ENCODE measurements at regions not wholly inside any gene's neighbourhood (a gene's known extent, or its start where the extent isn't known, plus 50 kb on each side); places are given as distances from the start of the nearest gene placed in this dataset.

DNA sequence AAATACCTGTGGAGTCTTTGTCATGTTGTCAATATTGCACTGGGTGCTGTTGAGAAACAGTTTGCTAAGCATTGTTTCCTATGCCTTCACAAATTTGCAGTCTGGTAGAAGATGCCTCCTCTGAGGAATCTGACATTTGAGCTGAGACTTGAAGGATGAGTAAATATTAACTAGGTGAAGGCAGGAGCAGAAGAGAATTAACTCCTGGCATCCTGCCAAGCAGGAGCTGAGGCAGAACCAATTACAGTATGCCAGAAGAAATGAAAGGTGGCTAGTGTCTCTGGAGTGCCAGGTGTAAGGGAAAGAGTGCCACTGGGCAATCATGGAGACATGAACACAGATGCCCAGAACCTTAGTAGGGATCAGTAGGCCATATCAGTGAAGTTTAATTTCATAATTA is 1778.2 kb upstream of the PCDH10 start:
- no peak for DNase-seq (ENCODE audit: low read depth)
- Histone ChIP-seq H3K36me3 (ENCODE audit: control insufficient read depth, insufficient read depth, low read length) (no peaks in the 10 kb centered on the region), H3K4me3 (ENCODE audit: low read depth, low read length) (no peak overlapping the region), H3K27me3 (ENCODE audit: control insufficient read depth, insufficient read depth, low read length) (no peaks in the 10 kb centered on the region)
- CTCF ChIA-PET, result no interaction called here
- TF ChIP-seq, protein P1, sequence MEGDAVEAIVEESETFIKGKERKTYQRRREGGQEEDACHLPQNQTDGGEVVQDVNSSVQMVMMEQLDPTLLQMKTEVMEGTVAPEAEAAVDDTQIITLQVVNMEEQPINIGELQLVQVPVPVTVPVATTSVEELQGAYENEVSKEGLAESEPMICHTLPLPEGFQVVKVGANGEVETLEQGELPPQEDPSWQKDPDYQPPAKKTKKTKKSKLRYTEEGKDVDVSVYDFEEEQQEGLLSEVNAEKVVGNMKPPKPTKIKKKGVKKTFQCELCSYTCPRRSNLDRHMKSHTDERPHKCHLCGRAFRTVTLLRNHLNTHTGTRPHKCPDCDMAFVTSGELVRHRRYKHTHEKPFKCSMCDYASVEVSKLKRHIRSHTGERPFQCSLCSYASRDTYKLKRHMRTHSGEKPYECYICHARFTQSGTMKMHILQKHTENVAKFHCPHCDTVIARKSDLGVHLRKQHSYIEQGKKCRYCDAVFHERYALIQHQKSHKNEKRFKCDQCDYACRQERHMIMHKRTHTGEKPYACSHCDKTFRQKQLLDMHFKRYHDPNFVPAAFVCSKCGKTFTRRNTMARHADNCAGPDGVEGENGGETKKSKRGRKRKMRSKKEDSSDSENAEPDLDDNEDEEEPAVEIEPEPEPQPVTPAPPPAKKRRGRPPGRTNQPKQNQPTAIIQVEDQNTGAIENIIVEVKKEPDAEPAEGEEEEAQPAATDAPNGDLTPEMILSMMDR (IDR thresholded peaks at IDR 0.05; ENCODE audit: insufficient read depth, low read depth, low read length), result no peak
- POLR2A ChIA-PET, result no interaction called here

DNA sequence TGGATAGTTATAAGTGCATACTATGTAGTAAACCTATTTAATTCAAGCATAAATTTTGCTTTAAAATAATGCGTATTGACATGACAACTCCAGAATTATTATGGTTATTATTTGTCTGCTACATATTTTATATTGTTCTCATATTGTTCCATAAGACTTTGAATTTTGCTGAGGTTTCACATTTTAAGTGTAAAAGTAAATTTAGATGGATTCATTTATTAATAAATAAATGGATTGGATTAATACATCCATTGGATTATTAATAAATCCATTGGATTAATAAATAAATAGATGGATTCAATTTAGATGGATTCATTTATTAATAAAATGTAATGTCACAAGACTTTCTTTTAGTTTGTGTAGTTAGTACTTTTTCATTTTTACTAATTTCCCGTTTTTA is 1768.0 kb upstream of the PCDH10 start:
- TF ChIP-seq, protein P1 (IDR thresholded peaks at IDR 0.05; ENCODE audit: insufficient read depth, low read depth, low read length), result no peak
- Histone ChIP-seq H3K36me3 (ENCODE audit: control insufficient read depth, insufficient read depth, low read length) (no peaks in the 10 kb centered on the region), H3K4me3 (ENCODE audit: low read depth, low read length) (no peak overlapping the region), H3K27me3 (ENCODE audit: control insufficient read depth, insufficient read depth, low read length) (no peaks in the 10 kb centered on the region)
- CTCF ChIA-PET, result no interaction called here
- DNase-seq (ENCODE audit: low read depth), result no peak
- POLR2A ChIA-PET, result no interaction called here

DNA sequence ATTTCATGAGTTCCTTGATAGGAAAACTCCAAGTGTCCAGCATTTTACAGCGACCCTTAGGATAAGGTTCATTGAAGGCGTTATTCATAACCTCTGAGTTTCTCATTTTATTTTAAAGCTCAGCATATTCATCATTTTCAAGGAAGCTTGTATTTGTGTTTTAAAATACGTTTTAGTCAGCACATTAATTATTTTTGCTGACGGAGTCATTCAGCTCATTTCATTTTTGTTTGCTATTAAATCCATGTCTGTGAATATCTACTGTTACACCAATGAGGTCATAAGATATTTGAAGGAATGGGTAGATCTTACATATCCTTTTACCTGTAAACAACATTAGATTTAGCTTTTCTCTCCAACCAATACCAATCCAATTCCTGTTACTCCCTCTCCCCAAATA is 1766.3 kb upstream of the PCDH10 start:
- no peak overlapping the region for H3K4me3 ChIP-seq (ENCODE audit: low read depth, low read length)
- no peaks in the 10 kb centered on the region for H3K36me3 ChIP-seq (ENCODE audit: control insufficient read depth, insufficient read depth, low read length)
- no peaks in the 10 kb centered on the region for H3K27me3 ChIP-seq (ENCODE audit: control insufficient read depth, insufficient read depth, low read length)
- ChIA-PET CTCF (no interaction called here), POLR2A (no interaction called here)
- TF ChIP-seq, protein P1 (IDR thresholded peaks at IDR 0.05; ENCODE audit: insufficient read depth, low read depth, low read length), result no peak
- no peak for DNase-seq (ENCODE audit: low read depth)

DNA sequence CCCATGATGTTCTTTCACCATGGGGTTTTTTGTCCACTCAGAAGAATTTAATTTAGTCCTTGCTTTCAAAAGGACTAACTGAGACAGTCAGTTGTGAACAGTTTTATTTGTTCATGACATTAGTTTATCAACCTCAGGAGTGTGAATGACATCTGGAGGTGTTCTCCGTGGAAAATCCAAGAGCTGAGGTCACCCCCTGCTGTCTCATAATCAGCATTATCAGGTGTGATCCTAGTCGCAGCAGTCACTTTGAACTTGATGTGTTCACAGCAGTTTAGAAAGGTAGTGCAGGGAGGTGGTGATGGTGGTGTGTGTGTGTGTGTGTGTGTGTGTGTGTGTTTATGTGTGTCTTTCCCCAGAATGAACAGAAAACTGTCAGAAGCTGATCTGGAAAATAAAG is 1760.8 kb upstream of the PCDH10 start:
- Histone ChIP-seq H3K27me3 (ENCODE audit: control insufficient read depth, insufficient read depth, low read length) (no peaks in the 10 kb centered on the region), H3K36me3 (ENCODE audit: control insufficient read depth, insufficient read depth, low read length) (no peaks in the 10 kb centered on the region), H3K4me3 (ENCODE audit: low read depth, low read length) (no peak overlapping the region)
- ChIA-PET CTCF (no interaction called here), POLR2A (no interaction called here)
- TF ChIP-seq, protein P1 (IDR thresholded peaks at IDR 0.05; ENCODE audit: insufficient read depth, low read depth, low read length), result no peak
- DNase-seq (ENCODE audit: low read depth), result no peak

DNA sequence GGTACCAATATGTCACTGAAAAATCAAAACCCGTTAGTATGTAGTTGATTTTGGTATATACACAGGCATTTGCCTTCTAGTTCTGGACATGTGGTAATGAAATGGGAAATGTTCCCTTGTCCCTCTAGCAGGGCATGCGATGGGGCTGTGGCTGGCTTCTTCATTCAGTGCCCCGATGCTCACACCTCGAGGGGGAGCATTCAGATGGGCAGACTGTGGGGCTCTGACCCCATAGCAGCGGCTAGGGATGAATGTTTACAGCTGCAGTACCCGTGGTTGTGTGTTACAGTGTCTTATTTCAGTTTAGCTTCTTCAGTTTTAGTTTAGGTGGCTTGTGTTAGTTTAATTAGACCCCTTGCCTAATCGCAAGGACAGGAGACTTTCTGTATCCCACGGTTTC is 1741.0 kb upstream of the PCDH10 start:
- H3K27me3 ChIP-seq (ENCODE audit: control insufficient read depth, insufficient read depth, low read length), result no peaks in the 10 kb centered on the region
- TF ChIP-seq, protein P1 (IDR thresholded peaks at IDR 0.05; ENCODE audit: insufficient read depth, low read depth, low read length), result no peak
- no peak overlapping the region for H3K4me3 ChIP-seq (ENCODE audit: low read depth, low read length)
- no peaks in the 10 kb centered on the region for H3K36me3 ChIP-seq (ENCODE audit: control insufficient read depth, insufficient read depth, low read length)
- POLR2A ChIA-PET, result no interaction called here
- DNase-seq (ENCODE audit: low read depth), result no peak
- CTCF ChIA-PET, result interaction anchor here (0.6 kb wide), 1 partner anchor 1737 kb away, joined by 3 read pairs; no protein-coding TSS in a partner anchor
